Psoas muscle (tissue), 7 donors: ENCODE measurements at regions not wholly inside any gene's neighbourhood (a gene's known extent, or its start where the extent isn't known, plus 50 kb on each side); places are given as distances from the start of the nearest gene placed in this dataset.

Experiments used
- ATAC-seq, 4 donors: fragments of 200-7000 bp; cut with Tn5 transposase; one replicate each; pipeline ENCODE4 v1.9.1; 2020; ENCODE audit warnings: moderate library complexity in 3 of 4, mild to moderate bottlenecking in 2 of 4
- DNase-seq, 2 donors: peaks; one replicate each; pipeline ENCODE4 v3.0.0-alpha.2; 2020
- H3K27ac ChIP-seq: fragments of 200-600 bp; one replicate; pipeline ENCODE4 v1.8.0; 2022
- H3K27me3 ChIP-seq, 3 donors: fragments of 200-600 bp in 1 of 3; one replicate each; pipeline versions ENCODE4 v1.6.1 to v1.8.0; 2013 to 2022; ENCODE audit warnings: low read length in 2 of 3, mild to moderate bottlenecking in 2 of 3, moderate library complexity in 1 of 3; ENCODE audit not compliant: insufficient read depth in 3 of 3
- H3K36me3 ChIP-seq, 2 donors: fragments of 200-600 bp in 1 of 2; one replicate each; pipeline versions ENCODE4 v1.6.1 to v1.8.0; 2013 to 2022; ENCODE audit warnings: low read depth in 1 of 2, mild to moderate bottlenecking in 1 of 2, moderate library complexity in 1 of 2; ENCODE audit not compliant: insufficient read depth in 1 of 2
- H3K4me1 ChIP-seq: fragments of 200-600 bp; one replicate; pipeline ENCODE4 v1.8.0; 2022
- H3K4me3 ChIP-seq: fragments of 200-600 bp; one replicate; pipeline ENCODE4 v1.8.0; 2022; ENCODE audit warnings: mild to moderate bottlenecking
- H3K9me3 ChIP-seq: fragments of 200-600 bp; one replicate; pipeline ENCODE4 v1.8.0; 2022
- CTCF ChIP-seq: fragments of 200-600 bp; IDR thresholded peaks from one replicate; pipeline ENCODE4 v1.8.0; 2022; ENCODE audit warnings: antibody characterized with exemption
- WGBS, 3 donors: extraction: QIAGEN DNeasy Blood & Tissue Kit; methylation state at CpG; one replicate each; pipeline versions ENCODE4 v1.1.6 to v1.1.7; 2013; 5-methylcytosine and 5-hydroxymethylcytosine counted together
- intact Hi-C, 2 donors: fragments of 100-400 bp; cut with DNase I; formaldehyde crosslinking; loops; one replicate each; pipeline versions ENCODE4 v1.11.0 to v1.14.2; 2022
- donor health status: healthy with polysubstance abuse.
- donor health status: DM: no; HTN: no; CAD: no; lungs with moderate emphysema.
- donor health status: Bipolar disorder and iron deficiency.
- donor health status: healthy.
- donor health status: DM: yes; HTN: yes; CAD: no.
- donor health status: DM: no; HTN: no; CAD: no.
- donor health status: DM: yes; HTN: yes; CAD: no.

- Histone ChIP-seq H3K36me3 (no peaks in the 10 kb centered on the region), H3K4me3 (no peak overlapping the region), H3K9me3 (peaks cover 6% of the 10 kb centered on the region), H3K4me1 (peaks cover 9% of the 10 kb centered on the region), H3K27ac (no peak overlapping the region), H3K27me3 (peaks cover 0 to 3% (median 3%) of the 10 kb centered on the region in 3 donors)
- no peak for TF ChIP-seq CTCF
- WGBS, 3 donors: 84 to 88% (median 86%) methylated on average over 3 of the region's 3 CpGs
- intact Hi-C loops: no loop called here
- ATAC-seq: no peak
- no peak for DNase-seq
Measured at GRCh38 chr10:6771331-6771730, 191.3 kb upstream of the PRKCQ start.

- intact Hi-C loops: no loop called here
- no peak for TF ChIP-seq CTCF
- no peaks in the 10 kb centered on the region for H3K36me3 ChIP-seq
- WGBS, 3 donors: 57 to 61% (median 57%) methylated on average over 6 of the region's 6 CpGs
- DNase-seq (no peak), ATAC-seq (no peak)
- peaks cover 6% of the 10 kb centered on the region for H3K9me3 ChIP-seq
- no peak overlapping the region for H3K4me3 ChIP-seq
- H3K27me3 ChIP-seq: peaks cover 0 to 3% (median 1%) of the 10 kb centered on the region in 3 donors
- H3K27ac ChIP-seq: no peak overlapping the region
- peaks cover 14% of the 10 kb centered on the region for H3K4me1 ChIP-seq
Measured at GRCh38 chr10:6770846-6771245, 190.8 kb upstream of the PRKCQ start.

- Histone ChIP-seq H3K9me3 (peaks cover 6% of the 10 kb centered on the region), H3K27me3 (peaks cover 0 to 1% (median 0%) of the 10 kb centered on the region in 3 donors), H3K27ac (no peak overlapping the region), H3K4me3 (no peak overlapping the region), H3K36me3 (no peaks in the 10 kb centered on the region), H3K4me1 (peaks cover 15% of the 10 kb centered on the region)
- 90 to 98% (median 92%) methylated on average over 6 of the region's 6 CpGs for WGBS, 3 donors
- DNase-seq: no peak
- no peak for TF ChIP-seq CTCF
- no peak for ATAC-seq
- intact Hi-C loops: no loop called here
Measured at GRCh38 chr10:6769704-6770417, 189.8 kb upstream of the PRKCQ start.

GRCh38 chr10:6766131-6766801, 186.2 kb upstream of the PRKCQ start:
- peaks cover 15% of the 10 kb centered on the region for H3K4me1 ChIP-seq
- intact Hi-C loops: no loop called here
- H3K36me3 ChIP-seq: no peaks in the 10 kb centered on the region
- H3K9me3 ChIP-seq: peaks cover 6% of the 10 kb centered on the region
- peak overlapping the region; percentile 25 for H3K27ac ChIP-seq
- no peaks in the 10 kb centered on the region for H3K27me3 ChIP-seq
- WGBS, 3 donors: 18 to 27% (median 24%) methylated on average over 11 of the region's 11 CpGs
- ATAC-seq: peak; percentile 86 to 93 (median 89)
- DNase-seq: no peak
- no peak for TF ChIP-seq CTCF
- H3K4me3 ChIP-seq: peak overlapping the region; percentile 41
